ENCODE measurements at regions not wholly inside any gene's neighbourhood (a gene's known extent, or its start where the extent isn't known, plus 50 kb on each side); places are given as distances from the start of the nearest gene placed in this dataset.

DNA sequence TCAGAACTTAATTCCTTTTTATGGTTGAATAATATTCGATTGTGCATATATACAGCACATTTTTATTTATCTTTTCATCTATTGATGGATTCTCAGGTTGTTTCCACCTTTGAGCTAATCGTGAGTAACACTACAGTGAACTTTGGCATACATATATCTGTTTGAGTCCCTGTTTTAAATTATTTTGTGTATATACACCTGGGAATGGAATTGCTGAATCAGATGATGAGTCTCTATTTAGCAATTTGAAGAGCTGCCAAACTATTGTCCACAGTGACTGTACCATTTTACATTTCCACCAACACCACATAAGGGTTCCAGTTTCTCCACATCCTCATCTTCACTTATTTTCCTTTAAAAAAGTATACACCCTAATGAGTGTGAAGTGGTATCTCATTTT, 166.2 kb upstream of the FGF13 start (continued):
- no peak for TF ChIP-seq RFX3 (CRISPR knock-in tag; IDR thresholded peaks at IDR 0.05)
- TF ChIP-seq ZNF432 (CRISPR knock-in tag; IDR thresholded peaks at IDR 0.05; ENCODE audit: borderline replicate concordance) = no peak
- TF ChIP-seq ZNF263 (CRISPR knock-in tag; IDR thresholded peaks at IDR 0.05) = no peak

DNA sequence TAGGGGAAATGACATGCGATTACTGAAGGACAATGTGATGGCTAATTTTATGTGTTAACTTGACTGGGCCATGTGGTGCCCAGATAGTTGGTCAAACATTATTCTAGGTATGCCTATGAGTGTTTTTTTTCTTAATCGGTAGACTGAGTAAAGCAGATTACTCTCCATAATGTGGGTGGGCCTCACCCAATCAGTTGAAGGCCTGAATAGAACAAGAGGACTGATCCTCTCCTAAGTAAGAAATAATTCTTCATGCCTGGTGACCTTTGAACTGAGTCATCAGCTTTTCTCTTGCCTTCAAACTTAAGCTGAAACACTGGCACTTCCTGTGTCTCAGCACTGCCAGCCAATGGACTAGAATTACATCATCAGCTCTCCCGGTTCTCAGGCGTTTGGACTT, 164.0 kb upstream of the FGF13 start:
- intact Hi-C loops (cut with micrococcal nuclease; ENCODE audit: unreplicated experiment) = no loop called here
- Histone ChIP-seq H3K27ac (ENCODE audit: extremely low read length, insufficient read depth, low read length) (no peak overlapping the region), H3K4me3 (replicated peaks in 1 of 3; ENCODE audit: insufficient read depth in 1 of 3, low read depth in 2 of 3, low read length in 3 of 3) (no peak overlapping the region), H3K4me1 (ENCODE audit: insufficient read depth, low read length) (no peaks in the 10 kb centered on the region), H4K20me1 (ENCODE audit: insufficient read depth, low read length) (no peaks in the 10 kb centered on the region), H3K36me3 (replicated peaks in 1 of 2; ENCODE audit: control insufficient read depth in 1 of 2, insufficient read depth in 2 of 2, low read length in 2 of 2) (no peaks in the 10 kb centered on the region), H3K27me3 (ENCODE audit: control insufficient read depth in 1 of 2, insufficient read depth in 2 of 2, low read length in 2 of 2) (no peaks in the 10 kb centered on the region), H2AFZ (ENCODE audit: low read length) (no peak overlapping the region), H3K9ac (ENCODE audit: insufficient read depth, low read depth, low read length) (no peak overlapping the region), H3K4me2 (ENCODE audit: low read depth, low read length) (no peak overlapping the region), H3K79me2 (ENCODE audit: insufficient read depth, low read length) (no peaks in the 10 kb centered on the region), H3K9me3 (ENCODE audit: low read length) (no peaks in the 10 kb centered on the region)
- ChIA-PET POLR2A (no interaction called here), CTCF (ENCODE audit: low intra/inter-chr PET ratio, low total read pairs) (no interaction called here)
- DNase-seq (ENCODE audit: low spot score) (no peak), ATAC-seq (no peak), FAIRE-seq (no peak)
- in situ Hi-C loops (cut with HindIII; ENCODE audit: extremely low pct_ligation_motif_present, low pct_unique_long_range_greater_than_20kb) = no loop called here
- no TSS peak for BruUV-seq (replicated peaks)
- 100% methylated on average over 1 of the region's 4 CpGs for WGBS (ENCODE audit: low lambda C conversion rate)
- no peak for TF ChIP-seq ARID2 (CRISPR knock-in tag; IDR thresholded peaks at IDR 0.05; ENCODE audit: borderline replicate concordance)
- no peak for TF ChIP-seq DRAP1 (CRISPR knock-in tag; IDR thresholded peaks at IDR 0.05)
- TF ChIP-seq, protein P1, sequence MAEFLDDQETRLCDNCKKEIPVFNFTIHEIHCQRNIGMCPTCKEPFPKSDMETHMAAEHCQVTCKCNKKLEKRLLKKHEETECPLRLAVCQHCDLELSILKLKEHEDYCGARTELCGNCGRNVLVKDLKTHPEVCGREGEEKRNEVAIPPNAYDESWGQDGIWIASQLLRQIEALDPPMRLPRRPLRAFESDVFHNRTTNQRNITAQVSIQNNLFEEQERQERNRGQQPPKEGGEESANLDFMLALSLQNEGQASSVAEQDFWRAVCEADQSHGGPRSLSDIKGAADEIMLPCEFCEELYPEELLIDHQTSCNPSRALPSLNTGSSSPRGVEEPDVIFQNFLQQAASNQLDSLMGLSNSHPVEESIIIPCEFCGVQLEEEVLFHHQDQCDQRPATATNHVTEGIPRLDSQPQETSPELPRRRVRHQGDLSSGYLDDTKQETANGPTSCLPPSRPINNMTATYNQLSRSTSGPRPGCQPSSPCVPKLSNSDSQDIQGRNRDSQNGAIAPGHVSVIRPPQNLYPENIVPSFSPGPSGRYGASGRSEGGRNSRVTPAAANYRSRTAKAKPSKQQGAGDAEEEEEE (CRISPR knock-in tag; IDR thresholded peaks at IDR 0.05; ENCODE audit: borderline replicate concordance) = no peak
- no peak for TF ChIP-seq ZNF773 (CRISPR knock-in tag; IDR thresholded peaks at IDR 0.05; ENCODE audit: borderline replicate concordance)
- no peak for TF ChIP-seq RELA (CRISPR knock-in tag; IDR thresholded peaks at IDR 0.05)
- TF ChIP-seq RFXANK (CRISPR knock-in tag; IDR thresholded peaks at IDR 0.05) = no peak
- no peak for TF ChIP-seq IRX3 (CRISPR knock-in tag; IDR thresholded peaks at IDR 0.05; ENCODE audit: borderline replicate concordance, low read depth)

Data from HepG2 (cell line).